RPMI8226 (cell line): ENCODE measurements at regions not wholly inside any gene's neighbourhood (a gene's known extent, or its start where the extent isn't known, plus 50 kb on each side); places are given as distances from the start of the nearest gene placed in this dataset.
"Not testable (repeated sequence)": the region's sequence is repeated elsewhere in the genome, so short reads cannot be mapped to it uniquely, and the experiment has no call there.

Experiments used
- DNase-seq: peaks from one replicate; pipeline ENCODE4 v3.0.0-alpha.2; 2015

DNA sequence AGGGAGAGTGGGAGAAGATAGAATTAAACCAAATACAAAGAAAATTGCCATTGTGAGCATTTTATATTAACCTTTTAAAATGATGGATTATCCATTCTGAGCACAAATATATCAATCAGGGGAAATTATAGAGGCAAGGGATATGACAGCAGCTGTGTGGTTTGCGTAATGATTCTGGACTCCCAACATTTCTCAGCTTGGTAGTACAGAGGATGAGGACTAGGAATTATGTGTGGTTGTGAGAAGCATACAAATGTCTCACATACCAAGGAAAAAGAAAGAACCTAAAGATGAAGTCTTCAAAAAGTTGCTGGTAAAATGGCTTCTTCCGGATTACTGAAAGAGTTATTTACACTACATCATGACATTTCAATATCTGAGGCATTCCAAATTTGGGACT, 674.6 kb upstream of the NR3C2 start:
- DNase-seq, result no peak

DNA sequence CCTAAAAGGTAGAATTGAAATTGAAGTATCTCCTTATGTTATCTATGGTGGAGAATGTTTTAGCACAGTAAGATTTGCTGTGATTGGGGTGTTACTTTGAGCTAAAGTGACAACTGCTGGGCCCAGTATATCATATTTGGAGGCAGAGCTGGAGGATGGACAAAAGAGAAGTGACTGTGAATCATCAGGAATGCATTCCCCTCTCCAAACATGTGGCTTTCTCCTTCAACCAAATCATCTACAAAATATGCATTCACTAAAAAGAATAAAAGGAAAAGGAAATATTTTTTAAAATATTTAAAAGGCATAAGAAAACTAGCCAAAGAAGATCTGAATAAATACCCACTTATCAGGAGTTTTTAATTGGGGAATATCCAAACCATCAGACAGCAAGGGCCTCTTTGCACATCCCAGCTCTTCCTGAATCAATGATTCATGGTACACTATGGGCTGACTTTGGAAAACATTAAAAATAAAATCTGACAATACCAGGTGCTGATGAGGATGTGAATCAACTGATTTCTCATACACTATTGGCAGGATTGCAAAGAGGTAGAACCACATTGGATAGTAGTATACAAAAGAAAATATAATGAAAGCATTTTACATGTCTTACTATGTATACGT, 671.7 kb upstream of the NR3C2 start:
- DNase-seq, result no peak

DNA sequence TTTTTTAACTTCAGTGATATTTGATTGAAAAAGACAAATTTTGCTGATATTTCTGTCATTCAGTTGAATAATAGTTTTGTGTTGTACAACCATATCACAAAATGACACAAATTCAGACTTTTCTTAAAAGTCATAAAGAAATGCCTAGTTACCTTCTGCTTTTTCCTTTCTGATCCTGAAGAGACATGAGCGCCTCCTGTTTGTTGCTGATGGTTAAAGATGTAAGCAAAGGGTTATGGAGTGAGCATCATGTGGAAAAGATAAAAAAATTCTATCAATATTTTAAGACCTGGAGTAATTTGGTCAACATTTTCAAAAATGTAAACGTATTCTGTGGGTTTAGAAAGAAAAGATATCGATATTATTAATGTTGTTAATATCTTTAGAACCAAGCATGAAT, 669.9 kb upstream of the NR3C2 start:
- no peak for DNase-seq

DNA sequence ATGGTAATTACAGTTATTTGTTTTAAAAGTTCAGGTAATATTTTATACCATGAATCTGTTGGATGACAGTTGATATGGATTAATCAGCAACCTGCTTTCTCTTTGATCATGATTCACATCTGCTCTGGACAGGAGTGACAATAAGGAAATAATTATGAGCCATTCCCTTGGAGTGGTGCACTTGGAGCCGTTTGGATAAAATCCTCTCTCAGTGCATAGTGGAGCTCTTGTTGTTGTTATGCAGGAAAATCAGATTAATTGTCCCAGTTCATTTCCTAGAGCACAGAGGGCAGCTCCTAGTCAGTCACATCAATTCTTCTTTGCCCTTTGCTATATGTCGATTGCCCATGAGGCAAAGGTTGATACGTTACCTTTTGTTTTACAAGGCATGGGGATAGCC, 668.3 kb upstream of the NR3C2 start:
- no peak for DNase-seq

DNA sequence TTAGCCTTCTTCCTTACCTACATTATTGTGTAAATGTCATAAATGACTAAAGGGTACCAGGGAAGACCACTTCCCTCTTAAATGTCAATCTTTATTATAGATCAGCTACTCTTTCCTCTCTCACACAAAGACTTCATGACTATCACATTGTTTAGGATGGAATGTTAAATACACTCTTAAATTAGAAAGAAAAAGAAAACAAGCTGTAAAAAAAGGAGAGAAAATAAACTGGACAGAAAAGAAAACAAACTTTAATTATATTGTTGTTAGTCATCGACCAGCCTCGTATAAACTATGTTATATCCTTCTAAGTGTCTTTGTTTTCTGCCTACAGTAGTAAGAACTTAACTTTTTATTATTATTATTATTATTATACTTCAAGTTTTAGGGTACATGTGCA, 666.4 kb upstream of the NR3C2 start:
- no peak for DNase-seq

DNA sequence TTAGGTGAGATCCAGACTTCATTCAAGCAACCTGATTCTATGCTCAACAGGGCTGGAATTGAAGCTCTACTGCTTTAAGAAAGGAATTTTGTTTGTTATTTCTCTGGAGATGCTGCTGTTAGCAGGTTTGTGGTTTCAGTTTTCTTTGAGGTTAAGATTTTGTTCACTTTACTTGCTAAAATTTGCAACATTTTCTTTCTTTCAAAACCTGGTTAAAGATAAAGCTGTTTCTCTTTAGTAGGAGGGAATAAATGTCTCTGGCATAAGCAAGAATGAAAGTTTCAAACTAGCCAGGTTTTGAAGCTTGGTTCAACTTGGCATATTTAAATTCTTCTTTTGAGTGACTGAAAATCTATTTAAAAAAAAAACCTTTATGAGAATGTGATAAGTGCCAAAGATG, 660.6 kb upstream of the NR3C2 start:
- DNase-seq, result no peak

DNA sequence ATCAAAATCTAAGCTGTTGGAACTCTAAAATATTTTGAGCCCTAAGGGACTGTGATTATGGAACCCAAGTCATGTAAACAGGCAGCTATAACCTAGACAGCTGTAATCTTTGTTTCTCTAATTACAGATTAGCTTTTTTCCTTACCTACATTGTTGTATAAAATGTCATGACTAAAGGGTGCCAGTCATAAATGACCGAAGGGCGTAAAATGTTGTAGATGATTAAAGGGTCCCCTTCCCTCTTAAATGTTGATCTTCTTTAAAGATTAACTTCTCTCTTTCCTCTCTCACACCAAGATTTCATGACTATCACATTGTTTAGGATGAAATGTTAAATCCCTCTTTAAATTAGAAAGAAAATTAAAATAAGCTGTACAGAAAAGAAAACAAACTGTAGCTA, 659.4 kb upstream of the NR3C2 start:
- no peak for DNase-seq

DNA sequence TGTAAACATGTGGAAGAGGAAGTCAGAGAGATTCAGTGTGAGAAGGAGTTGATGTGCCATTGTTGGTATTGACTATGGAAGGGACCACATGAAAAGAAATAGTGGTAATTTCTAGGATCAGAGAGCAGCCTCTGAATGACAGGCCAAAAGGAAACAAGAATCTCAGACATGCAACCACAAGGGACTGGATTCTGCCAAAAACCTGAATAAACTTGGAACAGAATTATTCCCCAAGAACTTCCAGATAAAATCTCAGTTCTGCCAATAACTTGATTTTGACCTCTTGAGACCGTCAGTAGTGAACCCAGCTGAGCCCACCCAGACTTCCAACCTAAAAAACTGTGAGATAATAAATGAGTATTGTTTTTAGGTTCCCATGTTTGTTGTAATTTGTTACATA, 653.6 kb upstream of the NR3C2 start:
- no peak for DNase-seq

DNA sequence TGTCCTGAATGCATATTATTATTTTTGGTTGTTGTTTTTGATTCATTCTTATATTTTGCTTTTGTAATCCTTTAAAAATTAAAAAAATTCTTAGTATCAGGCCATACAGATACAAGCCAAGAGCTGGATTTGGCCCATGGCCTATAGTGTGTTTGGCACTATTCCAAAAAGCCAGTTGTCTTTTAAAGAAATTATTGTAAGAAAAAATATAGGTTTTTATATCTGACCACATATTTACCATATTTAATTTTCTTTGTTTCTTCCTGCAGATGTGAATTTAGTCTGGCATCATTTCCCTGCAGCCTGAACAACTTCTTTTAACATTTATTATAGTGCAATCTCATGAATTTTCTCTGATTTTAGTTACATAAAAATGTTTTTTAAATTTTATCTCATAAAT, 652.8 kb upstream of the NR3C2 start:
- DNase-seq, result no peak

DNA sequence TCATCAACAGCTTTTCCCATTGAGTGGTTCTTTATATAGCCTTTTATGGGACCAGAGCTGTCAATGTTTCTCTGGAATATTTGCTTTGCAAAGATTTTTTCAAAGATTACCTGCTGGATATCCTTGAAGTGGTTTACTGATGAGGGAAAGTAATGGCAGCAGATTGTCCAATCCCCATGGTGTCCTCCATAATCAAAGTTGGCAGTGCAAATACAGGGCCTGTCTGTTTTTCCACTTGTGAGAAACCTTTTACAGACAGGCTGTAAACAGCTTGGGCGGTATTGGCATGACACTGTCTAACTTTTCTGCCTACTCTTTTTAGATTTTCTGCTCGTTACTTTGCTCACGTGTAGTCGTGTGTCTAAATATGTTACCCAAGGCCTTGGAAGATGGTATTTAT, 641.9 kb upstream of the NR3C2 start:
- no peak for DNase-seq

DNA sequence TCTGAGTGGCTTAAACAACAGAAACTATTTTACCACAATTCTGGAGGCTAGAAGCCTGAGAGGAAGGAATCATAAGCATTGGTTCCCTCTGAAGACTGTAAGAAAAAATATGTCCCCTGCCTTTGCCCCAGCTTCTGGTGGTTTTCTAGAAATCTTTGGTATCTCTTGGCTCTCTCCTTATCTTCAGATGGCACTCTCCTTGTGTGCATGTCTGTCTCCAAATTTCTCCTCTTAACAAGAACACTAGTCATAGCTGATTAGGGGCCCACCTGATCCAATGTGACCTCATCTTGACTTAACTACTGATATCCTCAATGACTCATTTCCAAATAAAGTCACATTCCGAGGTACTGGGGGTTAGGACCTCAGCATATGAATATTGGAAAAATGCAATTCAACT, 635.0 kb upstream of the NR3C2 start:
- no peak for DNase-seq

DNA sequence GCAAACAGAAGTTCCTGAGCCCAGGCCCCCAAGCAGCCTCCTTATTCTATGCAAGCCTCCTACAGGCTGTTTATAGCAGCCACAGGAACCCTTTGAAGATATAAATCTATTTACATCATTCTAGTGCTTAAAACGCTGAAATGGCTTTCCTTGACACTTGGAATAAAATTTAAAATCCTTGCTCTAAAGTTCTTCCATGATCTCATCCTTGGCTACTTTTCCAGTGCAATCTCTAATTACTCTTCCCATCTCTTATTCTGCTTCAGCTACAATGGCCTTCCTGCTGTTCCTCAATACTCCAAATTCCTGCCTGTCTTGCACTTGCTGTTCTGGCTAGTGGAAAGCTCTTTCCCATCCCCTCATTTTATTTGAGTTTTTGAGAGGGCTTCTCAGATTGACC, 634.2 kb upstream of the NR3C2 start:
- DNase-seq, result no peak

DNA sequence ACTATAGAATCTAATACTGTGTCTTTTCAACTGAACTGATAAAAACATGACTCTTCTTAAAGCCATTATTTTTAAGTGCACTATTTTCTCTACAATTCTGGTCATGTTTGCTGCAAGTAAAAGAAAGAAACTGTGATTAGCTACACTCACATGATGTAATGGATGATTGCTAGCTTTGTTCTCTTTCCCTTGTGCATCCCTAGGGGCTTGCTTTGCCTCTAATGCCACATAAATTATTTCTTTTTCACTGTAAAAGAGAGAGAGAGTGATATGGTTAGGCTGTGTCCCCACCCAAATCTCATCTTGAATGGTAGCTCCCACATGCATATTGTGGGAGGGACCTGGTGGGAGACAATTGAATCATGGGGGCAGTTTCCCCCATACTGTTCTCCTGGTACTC, 630.2 kb upstream of the NR3C2 start:
- DNase-seq, result no peak

DNA sequence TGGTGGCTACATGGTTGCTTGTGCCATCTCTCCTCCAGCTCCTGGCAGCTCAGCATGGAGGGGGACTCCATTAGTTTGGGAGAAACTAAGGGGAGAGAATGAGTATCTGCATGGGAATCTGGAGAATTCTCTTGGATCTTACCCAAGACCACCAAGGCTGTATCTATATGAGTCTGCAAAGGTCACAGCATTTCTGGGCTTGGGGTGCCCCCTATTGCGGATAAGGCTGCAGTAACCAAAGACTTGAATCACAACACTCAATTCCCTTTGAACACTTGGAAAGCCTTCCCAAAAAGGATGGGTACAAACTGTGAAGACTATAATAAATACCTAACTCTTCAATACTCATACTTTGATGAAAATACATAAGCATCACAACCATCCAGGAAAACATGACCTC, 623.5 kb upstream of the NR3C2 start:
- DNase-seq, result no peak

DNA sequence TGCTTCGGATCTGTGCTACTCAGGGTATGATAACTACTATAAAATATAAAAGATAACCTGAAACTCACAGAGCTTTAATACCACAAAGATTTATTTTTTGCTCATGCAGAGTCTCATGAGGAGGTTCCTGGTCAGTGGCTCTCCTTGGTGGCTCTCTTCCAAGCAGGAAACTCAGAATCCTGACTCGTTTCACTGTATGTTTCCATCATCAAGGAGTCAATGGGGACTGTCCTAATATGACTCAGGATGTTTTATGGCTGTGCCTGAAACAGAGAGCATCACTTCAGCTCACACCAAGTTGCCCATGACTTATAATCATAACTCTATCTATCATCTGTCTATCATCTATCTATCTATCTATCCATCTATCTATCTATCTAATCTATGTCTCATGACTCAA, 620.8 kb upstream of the NR3C2 start:
- no peak for DNase-seq

DNA sequence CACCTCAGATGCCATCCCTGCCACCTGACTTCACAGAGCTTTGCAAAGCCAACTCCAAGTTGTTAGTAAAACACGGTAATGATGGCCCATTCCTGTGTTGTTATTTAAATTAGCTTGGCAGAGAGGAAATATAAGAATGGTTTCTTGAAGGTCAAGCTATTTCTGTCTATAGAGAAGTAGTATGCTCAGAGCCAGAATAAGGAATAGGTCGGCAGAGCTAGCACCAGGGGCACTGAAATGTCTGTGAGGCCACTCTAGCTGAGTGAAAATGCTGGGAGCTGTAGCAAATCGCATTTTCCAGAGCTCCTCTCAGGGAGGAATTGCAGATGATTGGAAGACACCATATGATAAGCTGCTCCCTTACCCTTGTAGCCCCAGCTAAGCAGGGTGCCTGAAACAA, 615.4 kb upstream of the NR3C2 start:
- no peak for DNase-seq

DNA sequence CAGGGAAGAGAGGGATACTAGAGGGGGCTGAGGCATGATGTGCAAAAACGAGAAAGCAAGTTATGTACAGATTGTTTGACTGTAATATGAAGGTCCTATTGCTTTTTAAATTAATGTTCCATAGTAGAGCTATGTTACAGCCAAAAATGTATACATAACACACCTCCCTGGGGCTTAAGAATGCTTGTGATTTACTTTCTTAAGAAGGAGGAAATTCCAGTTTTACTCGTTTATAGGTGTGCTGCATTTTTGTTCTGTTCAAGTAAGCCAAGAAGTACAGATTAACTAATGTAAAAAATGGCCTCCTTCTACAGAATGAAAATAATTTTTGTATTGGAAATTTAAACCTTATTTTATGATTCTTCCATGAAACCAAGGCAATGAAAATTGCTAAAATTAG, 614.4 kb upstream of the NR3C2 start:
- no peak for DNase-seq

DNA sequence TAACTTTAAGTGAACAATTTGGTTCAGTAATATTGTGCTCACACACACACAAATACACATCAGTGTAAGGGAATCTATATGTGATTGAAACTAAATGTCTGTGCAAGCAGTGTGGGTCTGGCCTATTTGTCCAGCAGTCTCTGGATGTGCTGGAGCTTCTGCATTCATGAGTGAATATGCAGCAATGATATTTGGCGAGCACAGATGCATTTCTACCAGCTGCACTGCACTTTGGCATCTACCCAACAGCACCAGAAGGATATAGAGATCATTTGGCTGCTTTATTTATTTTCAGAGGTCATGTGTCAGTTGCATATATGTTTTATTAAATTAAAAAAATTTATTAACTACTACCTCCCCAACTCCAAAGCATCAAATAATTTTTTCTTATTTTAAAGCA, 613.4 kb upstream of the NR3C2 start:
- no peak for DNase-seq

DNA sequence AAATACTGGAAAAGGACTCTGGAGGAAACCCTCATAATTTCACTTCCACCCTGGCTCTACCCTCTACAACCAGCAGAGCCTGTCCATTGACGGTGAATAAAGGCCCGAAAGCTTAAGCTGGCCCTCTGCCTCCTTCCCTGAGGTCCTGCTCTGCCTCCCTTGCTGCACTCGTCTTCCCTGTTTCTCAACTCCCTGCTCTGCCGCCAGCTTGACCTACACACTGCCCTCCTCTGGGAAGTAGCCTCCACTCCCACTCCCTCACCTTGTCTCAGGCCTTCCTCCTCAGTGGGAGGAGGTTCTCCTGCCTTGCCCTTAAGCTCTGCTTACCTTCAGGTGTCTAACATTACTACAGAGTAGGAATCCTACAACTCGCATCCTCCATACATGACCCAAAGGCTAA, 608.6 kb upstream of the NR3C2 start:
- no peak for DNase-seq

DNA sequence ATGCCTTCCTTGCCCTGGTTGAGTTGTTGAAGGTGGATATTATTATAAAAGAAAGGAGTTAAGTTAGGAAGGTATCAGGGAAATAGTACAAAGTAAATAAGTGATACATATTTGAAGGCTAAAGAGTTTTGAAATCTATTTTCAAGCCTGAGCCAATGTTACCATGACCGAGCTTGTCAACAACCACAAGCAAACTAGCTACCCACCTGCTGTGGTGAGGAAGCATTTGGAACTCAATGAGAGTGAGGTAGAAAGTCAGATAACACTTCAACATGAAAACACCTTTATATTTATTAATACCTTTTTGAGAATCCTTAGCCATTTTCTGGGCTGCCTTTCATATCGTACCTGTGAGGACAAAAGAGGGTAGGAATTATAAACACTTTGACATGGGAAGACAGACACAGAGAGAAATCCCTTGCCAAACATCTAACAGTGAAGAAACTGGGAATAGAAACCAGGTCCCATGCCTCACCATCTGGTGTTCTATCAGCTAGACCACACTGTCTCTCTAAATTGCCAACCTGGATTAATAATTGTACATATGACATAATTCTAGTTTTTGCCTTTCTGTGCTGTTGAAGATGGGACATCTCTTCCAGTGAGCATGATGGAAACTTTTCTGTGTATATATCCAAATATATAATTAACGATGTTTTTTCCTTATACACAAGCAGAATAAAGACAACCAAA, 606.4 kb upstream of the NR3C2 start:
- DNase-seq, result no peak

DNA sequence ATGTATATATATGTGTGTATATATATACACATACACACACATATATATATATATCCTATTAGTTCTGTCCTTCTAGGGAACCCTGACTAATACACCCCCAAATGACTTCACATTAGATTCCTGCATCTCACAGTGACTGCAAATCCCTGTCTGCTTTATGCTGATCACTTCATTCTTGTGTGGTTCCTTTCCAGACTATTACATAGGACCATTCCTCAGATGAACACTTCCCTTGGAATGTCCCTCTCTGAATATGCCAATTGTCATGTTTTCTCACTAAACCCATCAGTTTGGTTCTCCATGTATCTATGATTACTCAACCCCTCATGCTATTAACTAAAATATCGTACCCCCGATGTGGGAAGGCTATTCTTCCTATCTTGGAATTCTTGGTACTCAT, 605.2 kb upstream of the NR3C2 start:
- DNase-seq, result no peak

DNA sequence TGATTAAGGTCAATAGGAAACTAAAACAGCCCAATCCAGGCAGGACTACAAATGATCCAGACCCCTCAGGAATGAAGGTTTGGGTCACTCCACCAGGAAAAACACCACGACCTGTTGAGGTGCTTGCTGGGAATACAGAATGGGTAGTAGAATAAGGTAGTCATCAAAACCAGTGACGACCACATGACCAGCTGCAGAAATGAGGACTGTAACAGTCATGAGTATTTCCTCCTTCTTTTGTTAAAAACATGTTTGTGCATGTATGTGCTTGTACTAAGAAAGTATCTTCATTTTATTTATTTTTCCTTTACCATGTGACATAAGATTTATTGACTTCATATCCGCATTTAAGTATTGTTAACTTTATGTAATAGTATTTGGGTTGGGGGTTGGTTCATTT, 603.5 kb upstream of the NR3C2 start:
- DNase-seq, result no peak

DNA sequence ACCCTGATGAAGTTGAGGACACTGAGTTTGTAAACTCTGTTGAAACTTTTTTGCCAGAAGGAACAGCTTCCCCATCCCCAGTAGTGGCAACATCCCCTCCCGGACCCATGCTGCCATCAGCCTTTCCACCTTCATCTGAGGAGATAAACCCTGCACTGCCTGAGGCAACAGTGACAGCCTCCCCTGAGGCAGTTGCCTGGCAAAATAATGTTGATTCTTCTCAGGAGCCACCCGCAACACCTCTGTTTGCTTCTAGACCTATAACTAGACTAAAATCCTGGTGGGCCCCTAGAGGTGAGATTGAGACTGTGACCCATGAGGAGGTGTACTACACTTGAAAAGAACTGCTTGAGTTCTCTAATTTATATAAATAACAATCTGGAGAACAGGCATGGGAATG, 597.6 kb upstream of the NR3C2 start:
- DNase-seq, result not testable (repeated sequence)

DNA sequence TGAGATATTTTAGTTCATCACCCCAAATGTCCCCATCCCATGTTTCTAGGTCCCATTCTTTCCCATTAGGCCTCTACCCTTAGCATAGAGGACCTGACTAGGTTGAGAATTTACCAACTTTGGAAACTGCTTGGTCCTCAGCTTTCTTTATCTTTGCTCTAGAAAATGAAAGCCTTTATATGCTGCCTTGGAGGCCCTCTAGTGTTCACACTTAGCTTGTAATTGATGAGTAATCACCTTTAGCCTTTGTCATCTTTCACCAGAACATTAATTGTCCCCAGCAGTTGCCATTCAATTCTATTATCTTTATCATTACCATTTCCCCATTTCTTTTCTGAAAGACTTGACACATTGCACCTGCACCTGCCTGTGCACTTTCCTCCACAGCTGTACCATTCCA, 589.2 kb upstream of the NR3C2 start:
- DNase-seq, result peak; percentile 7

DNA sequence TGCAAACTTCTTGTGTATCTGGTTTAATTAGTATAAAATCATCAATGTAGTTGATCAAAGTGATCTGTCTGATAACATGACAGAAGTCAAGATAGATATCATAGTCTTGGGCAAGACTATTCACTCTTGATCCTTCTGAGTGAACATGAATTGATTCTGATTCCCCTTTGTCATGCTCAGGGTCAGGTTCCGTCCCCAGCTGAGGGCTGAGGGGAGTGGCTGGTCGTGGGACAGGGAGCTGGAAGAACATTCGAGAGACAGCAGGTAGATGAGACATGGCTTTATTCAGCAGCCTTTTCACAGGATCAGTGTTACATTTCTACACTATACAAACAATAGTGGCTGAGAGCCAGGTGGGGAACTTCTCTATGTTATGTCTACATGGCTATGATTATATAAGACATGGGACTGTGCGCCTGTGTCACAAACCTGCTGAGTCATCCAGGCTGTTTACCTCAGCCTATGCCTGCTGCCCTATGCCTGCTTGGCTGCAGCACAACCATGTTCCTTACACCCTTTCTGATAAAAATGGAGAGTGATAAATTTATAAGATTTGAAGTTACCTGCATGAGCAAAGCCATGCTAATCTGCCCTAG, 586.9 kb upstream of the NR3C2 start:
- peak; percentile 4 for DNase-seq
